ENCODE measurements at regions not wholly inside any gene's neighbourhood (a gene's known extent, or its start where the extent isn't known, plus 50 kb on each side); places are given as distances from the start of the nearest gene placed in this dataset.
"Not testable (repeated sequence)": the region's sequence is repeated elsewhere in the genome, so short reads cannot be mapped to it uniquely, and the experiment has no call there.

GRCh38 chr4:66946761-66947160 is 598.5 kb downstream of the CENPC start:
- no peaks in the 10 kb centered on the region for H3K36me3 ChIP-seq (ENCODE audit: low read depth)
- no peaks in the 10 kb centered on the region for H3F3A ChIP-seq (ENCODE audit: insufficient read depth)
- no peak overlapping the region for H3K4me2 ChIP-seq (ENCODE audit: unreplicated experiment)
- no peak for TF ChIP-seq EZH2 (IDR thresholded peaks at IDR 0.05; ENCODE audit: insufficient read depth, poor library complexity, severe bottlenecking)
- no peak for TF ChIP-seq EZH2phosphoT487 (IDR thresholded peaks at IDR 0.05; ENCODE audit: insufficient read depth, low read depth)
- H3K27me3 ChIP-seq (replicated peaks; ENCODE audit: insufficient read depth), result no peaks in the 10 kb centered on the region
- H3K4me1 ChIP-seq (ENCODE audit: insufficient read depth), result no peaks in the 10 kb centered on the region
- WGBS, 2 experiments (ENCODE audit: low coverage in 1 of 2, low lambda C conversion rate in 2 of 2, missing lambda C conversion rate in 2 of 2), result 0 to 8% methylated on average over 1 of the region's 1 CpG
- no peaks in the 10 kb centered on the region for H3K9me3 ChIP-seq (ENCODE audit: low read depth)
- H3K4me3 ChIP-seq, result no peak overlapping the region
- no peak overlapping the region for H2AFZ ChIP-seq
- H3K27ac ChIP-seq, result no peak overlapping the region
- no peaks in the 10 kb centered on the region for H3K79me2 ChIP-seq (ENCODE audit: insufficient read depth)
- no peak overlapping the region for H3K9ac ChIP-seq
- no peaks in the 10 kb centered on the region for H3K9me2 ChIP-seq (ENCODE audit: insufficient read depth)
- H4K20me1 ChIP-seq (ENCODE audit: insufficient read depth), result no peaks in the 10 kb centered on the region
- in situ Hi-C loops (cut with MboI), result no loop called here
- no peak for DNase-seq

- Histone ChIP-seq H3K27ac (no peak overlapping the region), H3K27me3 (replicated peaks; ENCODE audit: insufficient read depth) (no peaks in the 10 kb centered on the region), H3K36me3 (ENCODE audit: low read depth) (no peaks in the 10 kb centered on the region), H4K20me1 (ENCODE audit: insufficient read depth) (no peaks in the 10 kb centered on the region), H3K4me3 (no peak overlapping the region), H3F3A (ENCODE audit: insufficient read depth) (no peaks in the 10 kb centered on the region), H2AFZ (no peak overlapping the region), H3K9me2 (ENCODE audit: insufficient read depth) (no peaks in the 10 kb centered on the region), H3K4me2 (ENCODE audit: unreplicated experiment) (no peak overlapping the region), H3K9ac (no peak overlapping the region), H3K4me1 (ENCODE audit: insufficient read depth) (no peaks in the 10 kb centered on the region), H3K79me2 (ENCODE audit: insufficient read depth) (no peaks in the 10 kb centered on the region), H3K9me3 (ENCODE audit: low read depth) (no peaks in the 10 kb centered on the region)
- no peak for DNase-seq
- 6 to 10% methylated on average over 4 of the region's 4 CpGs for whole genome bisulfite sequencing, 2 experiments (ENCODE audit: low coverage in 1 of 2, low lambda C conversion rate in 2 of 2, missing lambda C conversion rate in 2 of 2)
- in situ Hi-C loops (cut with MboI), result no loop called here
- TF ChIP-seq EZH2phosphoT487 (IDR thresholded peaks at IDR 0.05; ENCODE audit: insufficient read depth, low read depth), result no peak
- TF ChIP-seq EZH2 (IDR thresholded peaks at IDR 0.05; ENCODE audit: insufficient read depth, poor library complexity, severe bottlenecking), result no peak
These were observed 602.2 kb downstream of the CENPC start for GRCh38 chr4:66943112-66943511.

DNA sequence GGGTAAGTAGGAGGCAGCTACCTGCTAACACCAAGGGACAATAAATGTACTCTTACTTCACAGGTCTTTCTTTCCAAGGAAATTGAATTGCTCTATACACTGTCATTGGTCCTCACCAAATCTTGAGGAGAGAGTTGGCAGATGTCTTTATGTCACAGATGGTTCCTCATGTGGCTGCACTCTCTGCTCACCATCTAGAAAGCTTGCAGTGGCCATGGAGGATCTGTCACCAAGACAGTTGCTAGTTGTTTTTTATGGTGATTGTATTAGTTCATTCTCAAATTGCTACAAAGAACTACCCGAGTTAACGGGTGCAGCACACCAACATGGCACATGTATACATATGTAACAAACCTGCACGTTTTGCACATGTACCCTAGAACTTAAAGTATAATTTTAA is 613.3 kb downstream of the CENPC start:
- in situ Hi-C loops (cut with MboI); H3K9me2 ChIP-seq (ENCODE audit: insufficient read depth): not testable (repeated sequence)

GRCh38 chr4:66930206-66930605 is 615.1 kb downstream of the CENPC start:
- Histone ChIP-seq H3K79me2 (ENCODE audit: insufficient read depth) (no peaks in the 10 kb centered on the region), H3K36me3 (ENCODE audit: low read depth) (no peaks in the 10 kb centered on the region), H3K4me1 (ENCODE audit: insufficient read depth) (no peaks in the 10 kb centered on the region), H3K9me2 (ENCODE audit: insufficient read depth) (no peaks in the 10 kb centered on the region), H3K4me3 (no peak overlapping the region), H3F3A (ENCODE audit: insufficient read depth) (no peaks in the 10 kb centered on the region), H2AFZ (no peak overlapping the region), H3K27ac (no peak overlapping the region), H4K20me1 (ENCODE audit: insufficient read depth) (no peaks in the 10 kb centered on the region), H3K27me3 (replicated peaks; ENCODE audit: insufficient read depth) (no peaks in the 10 kb centered on the region), H3K9ac (no peak overlapping the region), H3K9me3 (ENCODE audit: low read depth) (no peaks in the 10 kb centered on the region), H3K4me2 (ENCODE audit: unreplicated experiment) (no peak overlapping the region)
- in situ Hi-C loops (cut with MboI), result no loop called here
- TF ChIP-seq EZH2phosphoT487 (IDR thresholded peaks at IDR 0.05; ENCODE audit: insufficient read depth, low read depth) (no peak), EZH2 (IDR thresholded peaks at IDR 0.05; ENCODE audit: insufficient read depth, poor library complexity, severe bottlenecking) (no peak)
- no peak for DNase-seq

More for the DNA sequence above, 613.3 kb downstream of the CENPC start:
- not testable (repeated sequence) for H3K4me2 ChIP-seq (ENCODE audit: unreplicated experiment); DNase-seq; H3K4me3 ChIP-seq; H4K20me1 ChIP-seq (ENCODE audit: insufficient read depth); H3F3A ChIP-seq (ENCODE audit: insufficient read depth); H3K9ac ChIP-seq; H3K27me3 ChIP-seq (replicated peaks; ENCODE audit: insufficient read depth); H3K9me3 ChIP-seq (ENCODE audit: low read depth); H3K27ac ChIP-seq; H3K4me1 ChIP-seq (ENCODE audit: insufficient read depth); H2AFZ ChIP-seq; H3K36me3 ChIP-seq (ENCODE audit: low read depth); H3K79me2 ChIP-seq (ENCODE audit: insufficient read depth)
- 48 to 50% methylated on average over 3 of the region's 3 CpGs for whole genome bisulfite sequencing, 2 experiments (ENCODE audit: low coverage in 1 of 2, low lambda C conversion rate in 2 of 2, missing lambda C conversion rate in 2 of 2)

- H3K4me1 ChIP-seq (ENCODE audit: insufficient read depth), result no peaks in the 10 kb centered on the region
- 0 to 6% methylated on average over 1 of the region's 1 CpG for WGBS, 2 experiments (ENCODE audit: low coverage in 1 of 2, low lambda C conversion rate in 2 of 2, missing lambda C conversion rate in 2 of 2)
- no peak for TF ChIP-seq EZH2phosphoT487 (IDR thresholded peaks at IDR 0.05; ENCODE audit: insufficient read depth, low read depth)
- TF ChIP-seq EZH2 (IDR thresholded peaks at IDR 0.05; ENCODE audit: insufficient read depth, poor library complexity, severe bottlenecking), result no peak
- no peaks in the 10 kb centered on the region for H3F3A ChIP-seq (ENCODE audit: insufficient read depth)
- H3K4me3 ChIP-seq, result no peak overlapping the region
- H3K36me3 ChIP-seq (ENCODE audit: low read depth), result no peaks in the 10 kb centered on the region
- H3K9me3 ChIP-seq (ENCODE audit: low read depth), result no peaks in the 10 kb centered on the region
- H3K4me2 ChIP-seq (ENCODE audit: unreplicated experiment), result no peak overlapping the region
- no peak for DNase-seq
- H3K79me2 ChIP-seq (ENCODE audit: insufficient read depth), result no peaks in the 10 kb centered on the region
- H4K20me1 ChIP-seq (ENCODE audit: insufficient read depth), result no peaks in the 10 kb centered on the region
- no peaks in the 10 kb centered on the region for H3K9me2 ChIP-seq (ENCODE audit: insufficient read depth)
- H3K9ac ChIP-seq, result no peak overlapping the region
- H3K27ac ChIP-seq, result no peak overlapping the region
- in situ Hi-C loops (cut with MboI), result no loop called here
- H2AFZ ChIP-seq, result no peak overlapping the region
- no peaks in the 10 kb centered on the region for H3K27me3 ChIP-seq (replicated peaks; ENCODE audit: insufficient read depth)
These were observed 615.6 kb downstream of the CENPC start for GRCh38 chr4:66929748-66930147.

DNA sequence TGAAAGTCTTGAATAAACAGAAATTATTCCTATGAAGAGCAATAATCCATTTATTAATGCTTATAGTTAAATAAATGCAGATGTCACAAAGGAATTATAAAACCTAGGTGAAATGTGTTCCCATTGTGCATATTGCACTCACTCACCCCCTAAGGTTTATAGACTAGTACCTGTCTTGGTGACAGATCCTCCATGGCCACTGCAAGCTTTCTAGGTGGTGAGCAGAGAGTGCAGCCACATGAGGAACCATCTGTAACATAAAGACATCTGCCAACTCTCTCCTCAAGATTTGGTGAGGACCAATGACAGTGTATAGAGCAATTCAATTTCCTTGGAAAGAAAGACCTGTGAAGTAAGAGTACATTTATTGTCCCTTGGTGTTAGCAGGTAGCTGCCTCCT is 616.4 kb downstream of the CENPC start:
- H4K20me1 ChIP-seq (ENCODE audit: insufficient read depth); H3K4me3 ChIP-seq; H2AFZ ChIP-seq; in situ Hi-C loops (cut with MboI); H3K27ac ChIP-seq; H3K79me2 ChIP-seq (ENCODE audit: insufficient read depth); H3K27me3 ChIP-seq (replicated peaks; ENCODE audit: insufficient read depth); H3K9me2 ChIP-seq (ENCODE audit: insufficient read depth); H3K9me3 ChIP-seq (ENCODE audit: low read depth); H3K36me3 ChIP-seq (ENCODE audit: low read depth); H3K4me1 ChIP-seq (ENCODE audit: insufficient read depth); H3K9ac ChIP-seq; DNase-seq; H3F3A ChIP-seq (ENCODE audit: insufficient read depth); H3K4me2 ChIP-seq (ENCODE audit: unreplicated experiment): not testable (repeated sequence)

Measured in GM23248 (cell line).